B cell (primary cell): ENCODE measurements at regions not wholly inside any gene's neighbourhood (a gene's known extent, or its start where the extent isn't known, plus 50 kb on each side); places are given as distances from the start of the nearest gene placed in this dataset.

Experiments
- EZH2 ChIP-seq: IDR thresholded peaks from 2 replicates; pipeline ENCODE4 v1.6.1; 2012; ENCODE audit warnings: borderline replicate concordance, low read depth, mild to moderate bottlenecking, moderate library complexity, low read length; ENCODE audit not compliant: insufficient read depth, poor library complexity, severe bottlenecking
- TF ChIP-seq, protein P1 (sequence below): fragments of 200-600 bp; IDR thresholded peaks from one replicate; pipeline ENCODE4 v1.8.0; 2022; ENCODE audit warnings: antibody characterized with exemption, mild to moderate bottlenecking

DNA sequence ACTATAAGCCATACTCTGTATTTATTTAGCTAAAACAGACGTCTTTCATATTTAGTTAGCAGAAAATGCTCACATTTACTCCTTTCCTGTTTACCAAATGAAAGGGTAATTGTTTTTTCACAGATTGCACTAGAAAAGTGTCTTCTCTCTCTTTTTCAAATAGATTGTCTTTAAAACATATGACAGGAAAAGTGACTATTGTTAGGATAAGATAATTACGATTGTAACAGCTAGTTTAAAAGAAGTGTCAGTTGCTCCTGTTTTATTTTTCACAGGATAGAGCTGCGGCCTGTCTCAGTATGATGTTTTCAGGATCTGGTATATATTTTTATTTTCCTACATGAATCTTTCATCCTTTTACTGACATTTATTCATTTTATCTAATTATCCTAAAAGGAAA is 353.5 kb downstream of the FBXO8 start:
- TF ChIP-seq, protein P1, sequence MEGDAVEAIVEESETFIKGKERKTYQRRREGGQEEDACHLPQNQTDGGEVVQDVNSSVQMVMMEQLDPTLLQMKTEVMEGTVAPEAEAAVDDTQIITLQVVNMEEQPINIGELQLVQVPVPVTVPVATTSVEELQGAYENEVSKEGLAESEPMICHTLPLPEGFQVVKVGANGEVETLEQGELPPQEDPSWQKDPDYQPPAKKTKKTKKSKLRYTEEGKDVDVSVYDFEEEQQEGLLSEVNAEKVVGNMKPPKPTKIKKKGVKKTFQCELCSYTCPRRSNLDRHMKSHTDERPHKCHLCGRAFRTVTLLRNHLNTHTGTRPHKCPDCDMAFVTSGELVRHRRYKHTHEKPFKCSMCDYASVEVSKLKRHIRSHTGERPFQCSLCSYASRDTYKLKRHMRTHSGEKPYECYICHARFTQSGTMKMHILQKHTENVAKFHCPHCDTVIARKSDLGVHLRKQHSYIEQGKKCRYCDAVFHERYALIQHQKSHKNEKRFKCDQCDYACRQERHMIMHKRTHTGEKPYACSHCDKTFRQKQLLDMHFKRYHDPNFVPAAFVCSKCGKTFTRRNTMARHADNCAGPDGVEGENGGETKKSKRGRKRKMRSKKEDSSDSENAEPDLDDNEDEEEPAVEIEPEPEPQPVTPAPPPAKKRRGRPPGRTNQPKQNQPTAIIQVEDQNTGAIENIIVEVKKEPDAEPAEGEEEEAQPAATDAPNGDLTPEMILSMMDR: no peak
- TF ChIP-seq EZH2: no peak
